ENCODE measurements at regions not wholly inside any gene's neighbourhood (a gene's known extent, or its start where the extent isn't known, plus 50 kb on each side); places are given as distances from the start of the nearest gene placed in this dataset.

GRCh38 chr15:29490747-29491471, 221.3 kb upstream of the NSMCE3 start:
- Histone ChIP-seq H3K4me1 (ENCODE audit: control insufficient read depth, insufficient read depth, low read length) (no peaks in the 10 kb centered on the region), H4K8ac (ENCODE audit: low read depth in 2 of 2, low read length in 2 of 2) (no peak overlapping the region), H2BK5ac (ENCODE audit: low read depth, low read length, poor library complexity, severe bottlenecking) (no peak overlapping the region), H3K23ac (ENCODE audit: low read depth, low read length) (no peak overlapping the region), H3K4me3 (ENCODE audit: insufficient read depth, low read depth, low read length) (no peak overlapping the region), H2BK15ac (ENCODE audit: low read depth, low read length) (no peak overlapping the region), H4K5ac (ENCODE audit: low read depth, low read length) (no peak overlapping the region), H3K9me1 (ENCODE audit: insufficient read depth, low read length) (no peaks in the 10 kb centered on the region), H3K27me3 (ENCODE audit: control insufficient read depth, insufficient read depth, low read length) (no peaks in the 10 kb centered on the region), H3K4ac (ENCODE audit: low read depth, low read length) (no peak overlapping the region), H3K4me2 (ENCODE audit: low read depth, low read length) (no peak overlapping the region), H3K27ac (ENCODE audit: insufficient read depth, low read length) (no peak overlapping the region), H4K20me1 (ENCODE audit: insufficient read depth, low read length) (no peaks in the 10 kb centered on the region), H3K79me1 (ENCODE audit: low read depth in 1 of 2, low read length in 2 of 2) (no peaks in the 10 kb centered on the region), H2AK9ac (replicated peaks; ENCODE audit: low read depth, low read length, poor library complexity) (no peak overlapping the region), H2AK5ac (ENCODE audit: low read depth, low read length) (no peak overlapping the region), H3K9ac (ENCODE audit: low read depth, low read length) (no peak overlapping the region), H2AFZ (replicated peaks; ENCODE audit: low read length, poor library complexity) (no peak overlapping the region), H2BK20ac (ENCODE audit: low read depth, low read length) (no peak overlapping the region), H3K56ac (ENCODE audit: extremely low read depth, insufficient read depth, low read length) (no peak overlapping the region), H3K9me3 (ENCODE audit: control insufficient read depth, insufficient read depth, low read length) (no peaks in the 10 kb centered on the region), H3K14ac (replicated peaks; ENCODE audit: low read depth, low read length) (no peak overlapping the region), H4K91ac (ENCODE audit: insufficient read depth, low read depth, low read length) (no peak overlapping the region), H3K36me3 (ENCODE audit: control insufficient read depth, insufficient read depth, low read length) (no peaks in the 10 kb centered on the region), H2BK120ac (ENCODE audit: low read depth, low read length) (no peak overlapping the region), H3K18ac (ENCODE audit: low read depth, low read length) (no peak overlapping the region)
- in situ Hi-C loops (cut with MboI; ENCODE audit: low sequenced_read_pairs) (no loop called here), dilution Hi-C loops (cut with HindIII; ENCODE audit: low sequenced_read_pairs, unreplicated experiment) (no loop called here), intact Hi-C loops (cut with micrococcal nuclease) (no loop called here)
- ATAC-seq (ENCODE audit: low read depth), result no peak
- DNase-seq, result no peak
- no TSS peak for BruUV-seq (replicated peaks)
- TF ChIP-seq RAD21 (IDR thresholded peaks at IDR 0.05; ENCODE audit: low read length) (no peak), CEBPB (IDR thresholded peaks at IDR 0.05; ENCODE audit: low read depth, low read length) (no peak), RCOR1 (IDR thresholded peaks at IDR 0.05; ENCODE audit: insufficient replicate concordance, low read length) (no peak), CHD1 (IDR thresholded peaks at IDR 0.05; ENCODE audit: low read depth, low read length) (no peak), CTCF (conservative IDR thresholded peaks at IDR 0.05; ENCODE audit: low read depth, low read length) (no peak), NFE2L2 (IDR thresholded peaks at IDR 0.05; ENCODE audit: low read depth, low read length) (no peak), SMC3 (IDR thresholded peaks at IDR 0.05; ENCODE audit: low read depth, low read length) (no peak), MAFK (IDR thresholded peaks at IDR 0.05; ENCODE audit: low read depth, low read length) (no peak)
- ChIA-PET CTCF (no interaction called here), POLR2A (ENCODE audit: unreplicated experiment) (no interaction called here)
- 76% methylated on average over 9 of the region's 25 CpGs; no CpG with 5 or more reads in 1 of the 2 experiments for WGBS, 2 experiments (ENCODE audit: extremely low coverage in 2 of 2, insufficient read length in 1 of 2)
